Suprapubic skin (tissue), 4 donors: ENCODE measurements at regions not wholly inside any gene's neighbourhood (a gene's known extent, or its start where the extent isn't known, plus 50 kb on each side); places are given as distances from the start of the nearest gene placed in this dataset.

Experiments
- DNase-seq, 2 donors: peaks; one replicate each; pipeline ENCODE4 v3.0.0-alpha.2; 2019; ENCODE audit warnings: low spot score in 2 of 2
- H3K27ac ChIP-seq: fragments of 200-600 bp; sonication (generic); one replicate; pipeline ENCODE4 v1.5.1; 2019
- H3K27me3 ChIP-seq: fragments of 200-600 bp; sonication (generic); one replicate; pipeline ENCODE4 v1.5.1; 2019
- H3K36me3 ChIP-seq: fragments of 200-600 bp; sonication (generic); one replicate; pipeline ENCODE4 v1.5.1; 2019
- H3K4me1 ChIP-seq: fragments of 200-600 bp; sonication (generic); one replicate; pipeline ENCODE4 v1.5.1; 2019
- H3K4me3 ChIP-seq: fragments of 200-600 bp; sonication (generic); one replicate; pipeline ENCODE4 v1.5.1; 2019; ENCODE audit warnings: mild to moderate bottlenecking
- H3K9me3 ChIP-seq: fragments of 200-600 bp; sonication (generic); one replicate; pipeline ENCODE4 v1.5.1; 2019
- EP300 ChIP-seq: sonication (generic); formaldehyde crosslinking; IDR thresholded peaks from one replicate; pipeline ENCODE4 v1.6.1; 2017; ENCODE audit warnings: antibody characterized with exemption
- POLR2A ChIP-seq, 2 donors: fragments of 450-650 bp; IDR thresholded peaks; one replicate each; pipeline ENCODE4 v1.6.1; 2017; ENCODE audit warnings: antibody characterized with exemption in 2 of 2, mild to moderate bottlenecking in 2 of 2, moderate library complexity in 2 of 2
- POLR2AphosphoS5 ChIP-seq, 3 donors: sonication (generic); formaldehyde crosslinking; IDR thresholded peaks; one replicate each; pipeline ENCODE4 v1.6.1; 2017; ENCODE audit warnings: antibody characterized with exemption in 3 of 3
- WGBS: methylation state at CpG from one replicate; pipeline ENCODE4 v1.1.5; 2018; 5-methylcytosine and 5-hydroxymethylcytosine counted together
- TF ChIP-seq, protein P1 (sequence below), 2 donors: fragments of 200-600 bp in 1 of 2; fragments of 450-650 bp in 1 of 2; sonication (generic) in 1 of 2; IDR thresholded peaks; one replicate each; pipeline ENCODE4 v1.5.1; 2016 to 2019; ENCODE audit warnings: antibody characterized with exemption in 2 of 2, mild to moderate bottlenecking in 1 of 2, moderate library complexity in 1 of 2

DNA sequence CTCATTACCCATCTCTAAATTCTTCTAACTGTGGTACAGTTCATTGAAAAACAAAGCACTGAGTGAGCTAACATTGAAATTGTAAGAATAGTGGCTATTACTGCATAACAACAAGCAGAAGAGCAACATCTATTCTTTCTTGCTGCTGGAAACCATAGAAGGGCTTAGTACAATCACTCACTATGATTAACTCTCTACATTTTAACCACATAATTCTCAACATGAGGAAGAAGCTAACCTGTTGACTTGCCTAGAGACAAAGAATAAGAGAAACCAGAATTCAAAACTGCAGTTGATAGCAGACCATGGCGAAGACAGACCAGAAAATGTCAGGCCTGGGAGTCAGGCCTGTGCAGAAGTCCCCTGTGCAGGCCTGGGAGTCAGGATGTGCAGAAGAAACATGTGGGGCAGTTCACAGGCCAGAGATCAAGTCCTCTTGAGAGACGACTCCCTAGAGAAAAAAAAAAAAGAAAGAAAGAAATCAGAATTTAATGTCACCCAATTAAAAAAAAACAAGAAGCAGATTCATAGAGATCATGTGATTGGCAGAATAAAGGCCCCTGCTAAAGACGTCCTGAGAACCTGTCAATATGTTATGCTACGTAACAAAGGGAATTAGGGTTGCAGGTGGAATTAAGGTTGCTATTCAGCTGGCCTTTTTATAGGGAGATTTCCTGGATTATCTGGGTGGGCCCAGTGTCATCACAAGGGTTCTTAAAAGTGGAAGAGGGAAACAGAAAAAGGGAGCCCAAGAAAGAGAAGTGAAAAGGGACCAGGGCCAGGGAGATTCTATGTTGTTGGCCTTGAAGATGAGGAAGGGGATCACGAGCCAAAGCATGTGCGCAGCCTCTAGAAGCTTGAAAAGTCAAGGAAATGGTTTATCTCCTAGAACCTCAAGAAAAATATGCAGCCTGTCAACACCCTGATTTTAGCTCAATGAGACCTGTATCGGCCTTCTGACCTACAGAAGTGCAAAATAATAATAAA is 94.9 kb downstream of the MRPL39 start:
- Histone ChIP-seq H3K27me3 (no peaks in the 10 kb centered on the region), H3K9me3 (no peaks in the 10 kb centered on the region), H3K4me1 (no peaks in the 10 kb centered on the region), H3K4me3 (no peak overlapping the region), H3K36me3 (no peaks in the 10 kb centered on the region), H3K27ac (no peak overlapping the region)
- TF ChIP-seq EP300, result no peak
- TF ChIP-seq POLR2A (IDR thresholded peaks at IDR 0.05), result no peak
- TF ChIP-seq POLR2AphosphoS5 (IDR thresholded peaks at IDR 0.05), result no peak
- TF ChIP-seq, protein P1, sequence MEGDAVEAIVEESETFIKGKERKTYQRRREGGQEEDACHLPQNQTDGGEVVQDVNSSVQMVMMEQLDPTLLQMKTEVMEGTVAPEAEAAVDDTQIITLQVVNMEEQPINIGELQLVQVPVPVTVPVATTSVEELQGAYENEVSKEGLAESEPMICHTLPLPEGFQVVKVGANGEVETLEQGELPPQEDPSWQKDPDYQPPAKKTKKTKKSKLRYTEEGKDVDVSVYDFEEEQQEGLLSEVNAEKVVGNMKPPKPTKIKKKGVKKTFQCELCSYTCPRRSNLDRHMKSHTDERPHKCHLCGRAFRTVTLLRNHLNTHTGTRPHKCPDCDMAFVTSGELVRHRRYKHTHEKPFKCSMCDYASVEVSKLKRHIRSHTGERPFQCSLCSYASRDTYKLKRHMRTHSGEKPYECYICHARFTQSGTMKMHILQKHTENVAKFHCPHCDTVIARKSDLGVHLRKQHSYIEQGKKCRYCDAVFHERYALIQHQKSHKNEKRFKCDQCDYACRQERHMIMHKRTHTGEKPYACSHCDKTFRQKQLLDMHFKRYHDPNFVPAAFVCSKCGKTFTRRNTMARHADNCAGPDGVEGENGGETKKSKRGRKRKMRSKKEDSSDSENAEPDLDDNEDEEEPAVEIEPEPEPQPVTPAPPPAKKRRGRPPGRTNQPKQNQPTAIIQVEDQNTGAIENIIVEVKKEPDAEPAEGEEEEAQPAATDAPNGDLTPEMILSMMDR (IDR thresholded peaks at IDR 0.05), result no peak
- no peak for DNase-seq
- WGBS, result 82% methylated on average over 7 of the region's 7 CpGs

DNA sequence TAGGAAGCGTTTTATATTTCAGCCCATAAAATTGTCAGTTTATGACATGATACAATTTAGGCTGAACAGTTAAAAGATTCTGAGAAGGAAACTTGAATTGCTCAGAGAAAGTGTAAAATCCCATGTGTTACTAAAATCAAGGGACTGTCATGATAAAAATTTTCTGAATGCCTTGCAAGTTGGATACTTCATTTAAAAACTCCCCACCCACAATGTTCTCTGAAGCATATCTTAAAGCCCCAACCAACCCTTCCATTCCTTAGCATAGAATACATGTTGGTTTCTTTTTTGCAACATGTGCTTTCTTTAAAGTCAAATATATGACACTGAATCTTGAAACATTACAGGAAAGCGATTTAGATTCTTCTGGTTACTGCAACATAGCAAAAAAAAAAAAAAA is 97.4 kb downstream of the MRPL39 start:
- Histone ChIP-seq H3K4me1 (no peaks in the 10 kb centered on the region), H3K36me3 (no peaks in the 10 kb centered on the region), H3K4me3 (no peak overlapping the region), H3K27ac (no peak overlapping the region), H3K9me3 (no peaks in the 10 kb centered on the region), H3K27me3 (no peaks in the 10 kb centered on the region)
- TF ChIP-seq EP300, result no peak
- no peak for TF ChIP-seq POLR2AphosphoS5 (IDR thresholded peaks at IDR 0.05)
- TF ChIP-seq POLR2A (IDR thresholded peaks at IDR 0.05), result no peak
- 38% methylated on average over 2 of the region's 2 CpGs for WGBS
- no peak for DNase-seq

DNA sequence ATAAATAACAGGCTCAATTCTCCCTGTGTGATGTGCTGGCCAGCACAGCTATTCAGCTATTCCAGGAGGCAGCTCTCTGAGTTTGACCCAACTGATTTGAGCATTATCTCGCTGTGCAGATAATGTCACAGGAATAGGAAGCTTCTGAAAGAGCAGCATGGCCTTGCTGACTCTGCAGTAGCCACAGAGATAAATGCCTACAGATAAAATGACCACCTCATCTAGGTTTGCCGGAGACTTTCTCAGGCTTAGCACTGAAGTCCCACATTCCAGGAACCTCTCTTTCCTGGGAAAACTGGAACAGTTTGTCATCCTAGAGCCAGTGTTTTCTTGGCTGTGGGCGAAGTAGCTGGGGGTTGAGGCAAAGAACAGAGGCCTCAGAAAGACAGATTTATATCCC is 98.9 kb downstream of the MRPL39 start:
- Histone ChIP-seq H3K4me3 (no peak overlapping the region), H3K27ac (no peak overlapping the region), H3K9me3 (no peaks in the 10 kb centered on the region), H3K36me3 (no peaks in the 10 kb centered on the region), H3K4me1 (no peaks in the 10 kb centered on the region), H3K27me3 (no peaks in the 10 kb centered on the region)
- TF ChIP-seq POLR2A (IDR thresholded peaks at IDR 0.05), result no peak
- TF ChIP-seq, protein P1 (IDR thresholded peaks at IDR 0.05), result no peak
- TF ChIP-seq EP300, result no peak
- TF ChIP-seq POLR2AphosphoS5 (IDR thresholded peaks at IDR 0.05), result no peak
- DNase-seq, result no peak
- WGBS, result 77% methylated on average over 3 of the region's 3 CpGs

DNA sequence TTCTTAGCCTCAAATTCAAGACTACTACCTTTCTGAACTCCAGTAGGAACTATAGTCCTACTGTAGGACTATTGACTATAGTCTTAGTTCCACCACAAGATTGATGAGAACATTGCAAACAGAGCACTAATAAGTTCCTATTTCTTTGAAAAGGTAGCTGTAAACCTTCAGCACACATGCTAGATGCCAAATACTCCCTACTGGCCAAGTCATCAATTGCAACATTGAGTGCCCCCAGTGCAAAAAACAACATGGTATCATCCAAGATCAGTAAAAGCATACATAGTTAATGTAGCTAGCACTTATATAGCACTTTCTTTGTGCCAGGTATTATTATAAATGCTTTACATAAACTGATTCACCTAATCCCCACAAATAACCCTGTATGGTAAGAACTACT is 99.8 kb downstream of the MRPL39 start:
- Histone ChIP-seq H3K27me3 (no peaks in the 10 kb centered on the region), H3K27ac (no peak overlapping the region), H3K4me3 (no peak overlapping the region), H3K4me1 (no peaks in the 10 kb centered on the region), H3K9me3 (no peaks in the 10 kb centered on the region), H3K36me3 (no peaks in the 10 kb centered on the region)
- TF ChIP-seq POLR2AphosphoS5 (IDR thresholded peaks at IDR 0.05) (no peak), POLR2A (IDR thresholded peaks at IDR 0.05) (no peak), EP300 (no peak)
- TF ChIP-seq, protein P1 (IDR thresholded peaks at IDR 0.05), result no peak
- no peak for DNase-seq

DNA sequence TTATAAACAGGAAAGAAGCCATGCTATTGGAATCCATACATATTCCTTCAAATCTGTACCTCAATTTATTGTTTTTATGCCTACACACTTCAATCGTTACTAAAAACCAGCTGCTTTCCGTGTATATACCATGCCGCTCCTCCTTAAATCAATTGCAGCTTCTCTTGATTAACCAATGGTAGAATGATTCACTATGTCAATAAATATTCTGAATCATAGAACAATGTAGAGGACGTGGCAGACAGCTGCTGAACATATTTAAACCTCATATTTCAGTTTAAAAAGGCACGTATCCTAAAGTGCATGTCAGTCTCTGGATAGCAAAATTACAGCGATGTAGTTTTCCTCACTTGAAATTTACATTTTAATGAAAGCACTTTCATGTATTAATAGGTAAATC is 100.4 kb downstream of the MRPL39 start:
- 58% methylated on average over 6 of the region's 6 CpGs for WGBS
- TF ChIP-seq EP300 (no peak), POLR2AphosphoS5 (IDR thresholded peaks at IDR 0.05) (no peak), POLR2A (IDR thresholded peaks at IDR 0.05) (no peak)
- TF ChIP-seq, protein P1 (IDR thresholded peaks at IDR 0.05), result no peak
- no peaks in the 10 kb centered on the region for H3K4me1 ChIP-seq
- H3K9me3 ChIP-seq, result no peaks in the 10 kb centered on the region
- no peaks in the 10 kb centered on the region for H3K27me3 ChIP-seq
- no peaks in the 10 kb centered on the region for H3K36me3 ChIP-seq
- no peak for DNase-seq
- H3K27ac ChIP-seq, result no peak overlapping the region
- no peak overlapping the region for H3K4me3 ChIP-seq
